Activated effector memory CD4-positive, alpha-beta T cell treated with anti-CD3 and anti-CD28 coated beads, Interleukin-2, amount 50 U/mL, for 16 hours (primary cell): ENCODE measurements at regions not wholly inside any gene's neighbourhood (a gene's known extent, or its start where the extent isn't known, plus 50 kb on each side); places are given as distances from the start of the nearest gene placed in this dataset.

ENCODE experiments used
- DNase-seq: peaks from one replicate; pipeline ENCODE4 v3.0.0-alpha.2; 2020

- peak; percentile 95 for DNase-seq
Measured at GRCh38 chr3:194769020-194769643, 83.4 kb downstream of the FAM43A start.

- DNase-seq, result no peak
Measured at GRCh38 chr3:194772241-194773000, 86.7 kb downstream of the FAM43A start.

- DNase-seq, result no peak
Measured at GRCh38 chr3:194773216-194773615, 87.5 kb downstream of the FAM43A start.

- DNase-seq, result no peak
Measured at GRCh38 chr3:194773771-194774455, 88.2 kb downstream of the FAM43A start.

- DNase-seq, result no peak
Measured at GRCh38 chr3:194775266-194775665, 89.6 kb downstream of the FAM43A start.

- no peak for DNase-seq
Measured at GRCh38 chr3:194775731-194776130, 90.0 kb downstream of the FAM43A start.

GRCh38 chr3:194777729-194778128, 92.0 kb downstream of the FAM43A start:
- DNase-seq, result no peak

GRCh38 chr3:194779729-194780224, 94.1 kb downstream of the FAM43A start:
- DNase-seq, result no peak

- no peak for DNase-seq
Measured at GRCh38 chr3:194780706-194781105, 95.0 kb downstream of the FAM43A start.

- DNase-seq, result no peak
Measured at GRCh38 chr3:194781617-194782016, 95.9 kb downstream of the FAM43A start.

GRCh38 chr3:194782698-194783404, 97.2 kb downstream of the FAM43A start:
- no peak for DNase-seq

- DNase-seq, result no peak
Measured at GRCh38 chr3:194784361-194784760, 98.7 kb downstream of the FAM43A start.

- DNase-seq, result no peak
Measured at GRCh38 chr3:194785315-194785714, 99.6 kb downstream of the FAM43A start.

- no peak for DNase-seq
Measured at GRCh38 chr3:194787072-194787471, 101.4 kb downstream of the FAM43A start.

GRCh38 chr3:194787650-194788049, 102.0 kb downstream of the FAM43A start:
- no peak for DNase-seq

- no peak for DNase-seq
Measured at GRCh38 chr3:194792368-194792767, 106.7 kb downstream of the FAM43A start.

GRCh38 chr3:194797555-194798250, 112.0 kb downstream of the FAM43A start:
- DNase-seq, result no peak

- no peak for DNase-seq
Measured at GRCh38 chr3:194798486-194798885, 112.8 kb downstream of the FAM43A start.

- DNase-seq, result no peak
Measured at GRCh38 chr3:194800002-194800401, 114.3 kb downstream of the FAM43A start.

- no peak for DNase-seq
Measured at GRCh38 chr3:194801461-194802432, 116.1 kb downstream of the FAM43A start.

- no peak for DNase-seq
Measured at GRCh38 chr3:194804796-194805195, 119.1 kb downstream of the FAM43A start.
